ENCODE measurements at regions not wholly inside any gene's neighbourhood (a gene's known extent, or its start where the extent isn't known, plus 50 kb on each side); places are given as distances from the start of the nearest gene placed in this dataset.
"Not testable (repeated sequence)": the region's sequence is repeated elsewhere in the genome, so short reads cannot be mapped to it uniquely, and the experiment has no call there.

DNA sequence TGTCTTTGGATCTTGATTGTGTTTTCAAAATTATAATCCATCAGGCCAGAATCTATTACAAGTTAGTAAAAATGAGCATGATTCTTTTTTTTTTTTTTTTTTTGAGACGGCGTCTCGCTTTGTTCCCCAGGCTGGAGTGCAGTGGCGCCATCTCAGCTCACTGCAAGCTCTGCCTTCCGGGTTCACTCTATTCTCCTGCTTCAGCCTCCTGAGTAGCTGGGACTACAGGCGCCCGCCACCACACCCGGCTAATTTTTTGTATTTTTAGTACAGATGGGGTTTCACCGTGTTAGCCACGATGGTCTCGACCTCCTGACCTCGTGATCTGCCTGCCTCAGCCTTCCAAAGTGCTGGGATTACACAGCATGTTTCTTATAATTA, 258.8 kb downstream of the ANAPC1 start:
- TF ChIP-seq EZH2phosphoT487 (IDR thresholded peaks at IDR 0.05; ENCODE audit: insufficient read depth, low read depth); EZH2 (IDR thresholded peaks at IDR 0.05; ENCODE audit: insufficient read depth, poor library complexity, severe bottlenecking): not testable (repeated sequence)

Measured in GM23248 (cell line).